GM21717 (cell line): ENCODE measurements at regions not wholly inside any gene's neighbourhood (a gene's known extent, or its start where the extent isn't known, plus 50 kb on each side); places are given as distances from the start of the nearest gene placed in this dataset.
A peak's percentile ranks its signal among the peaks of the same experiment; 100 is the strongest.

Experiments used
- ATAC-seq: cut with Tn5 transposase; IDR thresholded peaks from one replicate; pipeline ENCODE4 v1.9.1; 2021; ENCODE audit warnings: mild to moderate bottlenecking, moderate library complexity; ENCODE audit not compliant: unreplicated experiment

DNA sequence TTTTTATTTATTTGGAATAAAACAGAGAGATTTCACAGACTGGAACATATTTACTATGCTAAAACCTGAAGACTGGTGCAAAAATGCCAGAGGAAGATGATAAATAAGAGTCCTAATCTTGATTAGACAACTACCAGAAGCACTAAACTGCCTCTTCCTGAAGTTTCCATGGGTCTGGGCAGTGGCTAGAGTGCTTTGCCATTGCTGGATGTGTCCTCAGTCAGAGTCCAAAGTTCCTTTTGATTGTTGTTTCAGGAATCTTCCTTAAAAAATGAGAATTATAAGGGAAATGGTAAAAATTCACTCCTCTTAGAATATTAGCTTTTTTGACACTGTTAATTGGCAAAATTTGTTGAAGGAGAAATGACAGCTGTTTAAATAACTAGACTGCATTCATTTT, 86.3 kb upstream of the AHR start:
- no peak for ATAC-seq

DNA sequence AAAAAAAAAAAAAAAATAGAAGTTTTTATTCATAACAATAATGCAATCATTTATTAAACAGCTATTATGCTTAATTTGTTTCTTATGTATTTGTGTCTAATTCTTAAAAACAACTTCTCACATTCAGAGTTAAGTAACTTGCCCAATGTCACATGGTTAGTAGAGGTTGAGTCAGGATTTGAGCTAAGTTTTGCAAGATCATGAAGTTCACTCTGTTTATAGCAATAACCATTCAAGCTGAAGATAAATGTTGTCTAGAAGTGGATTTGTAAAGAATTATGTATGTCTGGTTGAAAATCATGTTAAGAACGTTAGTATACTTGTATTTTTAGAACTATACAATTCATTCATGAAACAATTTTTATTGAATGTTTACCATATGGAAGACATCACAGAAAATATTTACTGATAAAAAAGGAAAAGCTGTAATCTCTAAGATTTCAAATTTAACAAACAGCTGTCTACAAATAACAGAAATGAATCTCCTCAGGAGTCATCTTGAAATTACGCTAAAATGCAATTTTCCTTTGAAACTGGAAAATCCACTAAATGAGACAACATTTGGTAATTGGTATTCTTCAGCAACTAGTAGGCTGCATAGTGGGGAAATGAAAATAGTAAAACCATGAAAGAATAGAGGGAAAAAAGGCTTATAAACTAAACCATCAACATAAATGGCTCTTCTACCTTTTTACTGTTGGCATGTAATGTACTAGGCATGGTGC, 70.5 kb upstream of the AHR start:
- ATAC-seq = no peak

DNA sequence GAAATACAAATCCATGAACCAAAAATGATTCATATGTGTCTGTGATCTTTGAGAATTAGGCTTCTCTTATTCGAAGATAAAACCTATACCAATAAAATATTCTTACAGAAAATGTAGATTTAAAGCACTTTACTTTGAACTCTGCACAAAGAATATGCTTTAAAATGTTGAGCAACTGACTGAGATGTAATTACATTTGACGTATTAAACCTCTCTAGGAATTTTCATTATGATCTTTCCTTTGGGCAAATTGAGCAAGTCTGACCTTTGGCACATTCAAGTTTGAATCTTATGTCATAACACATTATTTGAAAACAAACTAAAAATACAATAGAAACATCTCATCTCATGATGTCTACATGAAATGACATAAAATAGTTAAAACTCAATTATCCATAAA, 69.2 kb upstream of the AHR start:
- ATAC-seq = no peak

DNA sequence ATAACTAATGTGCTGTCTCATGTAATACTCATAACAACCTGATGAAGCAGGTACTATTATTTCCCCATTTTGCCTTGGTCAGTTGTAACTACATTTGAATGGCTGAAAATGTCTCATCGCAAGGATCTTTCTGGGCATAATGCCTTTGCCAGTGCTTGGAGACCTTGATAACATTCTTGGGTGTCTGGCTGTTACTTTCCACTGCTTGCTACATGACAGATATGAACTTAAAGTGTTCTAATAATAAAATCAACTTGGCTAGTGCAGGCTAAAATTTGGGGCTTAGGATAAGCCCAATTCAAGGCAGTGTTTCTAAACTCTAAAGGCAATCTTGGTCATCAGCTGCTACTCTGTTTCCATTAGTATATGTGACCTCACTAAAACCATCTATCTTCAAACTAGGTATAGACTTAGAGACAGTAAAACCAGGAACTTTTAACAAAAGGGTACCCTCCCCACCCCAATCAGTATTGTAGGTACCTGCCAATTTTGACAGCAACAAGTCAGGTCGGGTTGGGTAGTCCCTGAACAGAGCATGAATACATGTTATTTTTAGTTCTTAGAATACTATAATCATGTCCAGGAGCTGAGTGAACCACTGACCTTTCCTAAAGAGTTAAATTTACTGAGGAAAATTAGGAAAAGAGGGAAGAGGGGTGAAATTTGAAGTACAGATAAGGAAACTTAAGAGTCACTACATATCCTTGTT, 68.2 kb upstream of the AHR start:
- no peak for ATAC-seq

- ATAC-seq = no peak
Observed at GRCh38 chr7:17233603-17234002, 64.8 kb upstream of the AHR start.

- peak; percentile 61 for ATAC-seq
Observed at GRCh38 chr7:17234030-17234397, 64.4 kb upstream of the AHR start.

GRCh38 chr7:17234398-17235031, 63.9 kb upstream of the AHR start:
- peak; percentile 98 for ATAC-seq

DNA sequence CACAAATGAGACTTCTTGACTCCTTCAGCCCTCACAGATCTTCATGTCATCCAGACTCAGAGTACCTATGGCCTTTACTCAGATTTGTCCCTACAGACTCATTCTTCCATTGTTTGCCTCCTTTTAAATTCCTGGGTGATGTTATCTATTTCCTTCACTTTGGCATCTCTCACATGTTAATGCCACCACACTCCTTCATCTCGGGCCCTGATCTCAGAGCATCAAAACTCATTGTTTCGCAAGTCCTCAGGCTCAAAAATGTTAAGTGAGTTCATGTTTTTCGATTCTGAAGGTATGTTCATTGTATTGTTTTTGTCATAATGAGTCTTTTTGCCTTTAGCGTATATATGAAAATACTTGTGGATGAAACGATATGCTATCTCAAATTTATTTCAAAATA, 62.3 kb upstream of the AHR start:
- ATAC-seq = no peak

GRCh38 chr7:17236603-17237002, 61.8 kb upstream of the AHR start:
- no peak for ATAC-seq

GRCh38 chr7:17239046-17239445, 59.4 kb upstream of the AHR start:
- no peak for ATAC-seq

DNA sequence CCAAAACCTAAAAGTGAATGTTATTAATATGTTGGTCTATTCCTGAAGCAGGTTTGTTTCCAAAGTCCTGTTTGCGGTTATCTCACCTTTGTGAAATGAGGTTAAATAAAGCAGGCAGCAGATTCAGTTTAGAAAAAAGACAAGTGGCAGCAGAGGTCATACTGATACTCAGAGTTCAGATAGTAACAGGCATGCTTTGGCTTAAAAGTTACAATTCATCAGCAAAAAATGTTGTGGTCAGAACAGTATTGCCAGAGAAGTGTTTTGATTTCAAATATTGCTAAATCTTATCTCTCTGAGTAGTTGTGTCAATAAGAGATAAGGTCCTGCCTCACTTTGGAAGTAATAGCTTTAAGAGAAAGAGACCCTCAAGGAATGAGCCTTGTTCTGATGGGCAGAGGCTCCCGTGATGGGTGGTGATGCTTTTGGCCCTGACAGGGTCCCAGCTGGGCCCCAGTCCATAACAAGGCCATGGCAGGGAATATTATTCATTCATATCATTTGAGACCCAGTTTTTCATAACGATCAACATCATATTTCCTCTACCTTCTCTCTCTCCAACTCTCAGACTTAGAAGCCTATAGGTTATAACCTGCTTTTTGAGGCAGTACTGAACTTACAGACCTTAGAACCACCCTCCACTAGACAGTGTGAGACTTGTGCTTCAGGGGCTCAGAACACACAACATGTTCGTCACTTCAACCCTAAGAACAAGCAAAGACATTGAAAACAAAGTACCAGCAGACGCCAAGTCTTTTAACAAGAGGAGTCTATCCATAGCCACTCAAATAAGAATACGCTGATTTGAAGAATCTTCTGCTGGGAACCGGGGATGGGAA, 58.5 kb upstream of the AHR start:
- no peak for ATAC-seq

- no peak for ATAC-seq
Observed at GRCh38 chr7:17242504-17242903, 55.9 kb upstream of the AHR start.

GRCh38 chr7:17244786-17245185, 53.7 kb upstream of the AHR start:
- no peak for ATAC-seq

GRCh38 chr7:17247357-17247756, 51.1 kb upstream of the AHR start:
- ATAC-seq = no peak

- ATAC-seq = no peak
Observed at GRCh38 chr7:17248527-17248926, 49.9 kb upstream of the AHR start.
